HepG2 (cell line): ENCODE measurements at regions not wholly inside any gene's neighbourhood (a gene's known extent, or its start where the extent isn't known, plus 50 kb on each side); places are given as distances from the start of the nearest gene placed in this dataset.

Experiments
- ATAC-seq: fragments of 200-7000 bp; cut with Tn5 transposase; 3 replicates; pipeline ENCODE4 v1.9.1; 2020; ENCODE audit warnings: mild to moderate bottlenecking, moderate library complexity
- BruUV-seq: library from RNA; stranded (reverse); fragments of 400-500 nt; replicated peaks from 2 replicates; lab custom pipeline; 2021; lab: Mats Ljungman, UMichigan
- CTCF ChIA-PET: fragments of 300-600 bp; formaldehyde crosslinking; extraction: SDS; loops from one replicate; lab custom pipeline; 2021; ENCODE audit warnings: low total read pairs, inconsistent platforms, low intra/inter-chr PET ratio; lab: Yijun Ruan, JAX
- POLR2A ChIA-PET: fragments of 350-600 bp; sonication (Branson Sonifier 250); formaldehyde crosslinking; loops from one replicate; lab custom pipeline; 2020; ENCODE audit warnings: antibody characterized with exemption, inconsistent platforms; lab: Yijun Ruan, JAX
- DNase-seq: peaks from one replicate; pipeline ENCODE4 v3.0.0-alpha.2; 2015; ENCODE audit warnings: low spot score
- FAIRE-seq: peaks from 3 replicates; lab custom pipeline; 2011; peaks lifted over from hg19 to GRCh38; lab: Jason Lieb, UNC
- H2AFZ ChIP-seq: one replicate; pipeline ENCODE4 v1.6.1; 2011; ENCODE audit warnings: low read length, inconsistent platforms
- H3K27ac ChIP-seq: fragments of 300-600 bp; 3 replicates; pipeline ENCODE4 v1.8.0; 2011; ENCODE audit warnings: mixed run types, mild to moderate bottlenecking, mixed read lengths, low read length, inconsistent platforms; ENCODE audit not compliant: insufficient read depth; ENCODE audit errors: extremely low read length
- H3K27me3 ChIP-seq, 2 experiments: fragments of 200-600 bp in 1 of 2; 2 replicates in 1 of 2; 3 replicates in 1 of 2; pipeline versions ENCODE4 v1.6.0 to v1.8.0; 2011; ENCODE audit warnings: low read length in 2 of 2, mild to moderate bottlenecking in 2 of 2, moderate library complexity in 2 of 2, inconsistent platforms in 1 of 2; ENCODE audit not compliant: insufficient read depth in 2 of 2, control insufficient read depth in 1 of 2
- H3K36me3 ChIP-seq, 2 experiments: fragments of 200-600 bp in 1 of 2; replicated peaks in 1 of 2; 2 replicates in 1 of 2; 3 replicates in 1 of 2; pipeline versions ENCODE4 v1.5.1 to v1.8.0; 2011; ENCODE audit warnings: low read length in 2 of 2, inconsistent platforms in 1 of 2; ENCODE audit not compliant: insufficient read depth in 2 of 2, control insufficient read depth in 1 of 2
- H3K4me1 ChIP-seq: 2 replicates; pipeline ENCODE4 v1.5.1; 2012; ENCODE audit warnings: low read length, inconsistent platforms; ENCODE audit not compliant: insufficient read depth
- H3K4me2 ChIP-seq: 2 replicates; pipeline ENCODE4 v1.6.0; 2011; ENCODE audit warnings: low read depth, low read length, inconsistent platforms
- H3K4me3 ChIP-seq, 3 experiments: fragments of 200-600 bp in 1 of 3; sonication (generic), shearing (Covaris generic) in 1 of 3; replicated peaks in 1 of 3; 2 replicates each; pipeline ENCODE4 v1.5.1; 2011 to 2016; ENCODE audit warnings: low read length in 3 of 3, inconsistent platforms in 2 of 3, low read depth in 2 of 3, mild to moderate bottlenecking in 2 of 3, control low read depth in 1 of 3, mixed read lengths in 1 of 3; ENCODE audit not compliant: insufficient read depth in 1 of 3
- H3K79me2 ChIP-seq: one replicate; pipeline ENCODE4 v1.6.1; 2011; ENCODE audit warnings: low read length, inconsistent platforms; ENCODE audit not compliant: insufficient read depth
- H3K9ac ChIP-seq: 2 replicates; pipeline ENCODE4 v1.6.0; 2011; ENCODE audit warnings: mild to moderate bottlenecking, low read depth, low read length, inconsistent platforms; ENCODE audit not compliant: insufficient read depth
- H3K9me3 ChIP-seq: 2 replicates; pipeline ENCODE4 v1.5.1; 2012; ENCODE audit warnings: mild to moderate bottlenecking, low read length
- H4K20me1 ChIP-seq: 2 replicates; pipeline ENCODE4 v1.6.0; 2011; ENCODE audit warnings: inconsistent platforms, mild to moderate bottlenecking, low read length, moderate library complexity; ENCODE audit not compliant: insufficient read depth
- DPF2 ChIP-seq: sonication (generic); formaldehyde crosslinking; IDR thresholded peaks from 2 replicates; pipeline ENCODE4 v1.4.0; 2020; ENCODE audit warnings: mild to moderate bottlenecking, low read depth, missing genetic modification reagents, borderline replicate concordance
- FOXA1 ChIP-seq, 2 experiments: fragments of 450-650 bp in 1 of 2; sonication (generic) in 1 of 2; formaldehyde crosslinking in 1 of 2; IDR thresholded peaks; 2 replicates each; pipeline versions ENCODE4 v1.4.0 to v1.6.1; 2016 to 2020; ENCODE audit warnings: missing genetic modification reagents in 1 of 2
- GTF3A ChIP-seq: sonication (generic); formaldehyde crosslinking; conservative IDR thresholded peaks from 2 replicates; pipeline ENCODE4 v1.4.0; 2020; ENCODE audit warnings: mild to moderate bottlenecking, missing genetic modification reagents
- MED1 ChIP-seq: sonication (generic); formaldehyde crosslinking; IDR thresholded peaks from 2 replicates; pipeline ENCODE4 v1.4.0; 2020; ENCODE audit warnings: missing genetic modification reagents
- SMYD3 ChIP-seq: sonication (generic); formaldehyde crosslinking; IDR thresholded peaks from 2 replicates; pipeline ENCODE4 v1.8.1; 2023; ENCODE audit warnings: mild to moderate bottlenecking, missing genetic modification reagents
- SRSF9 ChIP-seq: fragments of 200-400 bp; formaldehyde crosslinking; IDR thresholded peaks from 2 replicates; pipeline ENCODE4 v1.6.1; 2018; ENCODE audit warnings: borderline replicate concordance, mild to moderate bottlenecking, low read depth, low read length; ENCODE audit not compliant: insufficient read depth, poor library complexity, severe bottlenecking
- ZFP62 ChIP-seq: sonication (generic); formaldehyde crosslinking; IDR thresholded peaks from 2 replicates; pipeline ENCODE4 v1.4.0; 2020; ENCODE audit warnings: missing genetic modification reagents
- ZNF282 ChIP-seq: fragments of 450-650 bp; IDR thresholded peaks from 2 replicates; pipeline ENCODE4 v1.6.1; 2018; ENCODE audit not compliant: partially characterized antibody
- ZNF350 ChIP-seq: sonication (generic); formaldehyde crosslinking; IDR thresholded peaks from 2 replicates; pipeline ENCODE4 v1.4.0; 2020; ENCODE audit warnings: mild to moderate bottlenecking, low read depth, missing genetic modification reagents, borderline replicate concordance
- ZNF564 ChIP-seq: sonication (generic); formaldehyde crosslinking; IDR thresholded peaks from 2 replicates; pipeline ENCODE4 v1.8.1; 2023; ENCODE audit warnings: mild to moderate bottlenecking, missing genetic modification reagents
- WGBS: methylation state at CpG from one replicate; pipeline ENCODE4 v1.1.6; 2017; ENCODE audit warnings: low lambda C conversion rate; 5-methylcytosine and 5-hydroxymethylcytosine counted together
- in situ Hi-C: cut with HindIII; loops from 2 replicates; pipeline ENCODE4 v1.10.0; 2017; ENCODE audit warnings: low pct_unique_long_range_greater_than_20kb; ENCODE audit not compliant: extremely low pct_ligation_motif_present
- intact Hi-C: fragments of 100-400 bp; cut with micrococcal nuclease; formaldehyde crosslinking; loops from one replicate; pipeline ENCODE4 v1.10.0; 2022; ENCODE audit not compliant: unreplicated experiment
- TF ChIP-seq, protein P1 (sequence below): sonication (generic); formaldehyde crosslinking; IDR thresholded peaks from 2 replicates; pipeline ENCODE4 v1.4.0; 2020; ENCODE audit warnings: mild to moderate bottlenecking, low read depth, missing genetic modification reagents
- TF ChIP-seq, protein P2 (sequence below): IDR thresholded peaks from 2 replicates; pipeline ENCODE4 v1.6.1; 2016; ENCODE audit warnings: low read depth, borderline replicate concordance
- TF ChIP-seq, protein P3 (sequence below): IDR thresholded peaks from 2 replicates; pipeline ENCODE4 v1.6.1; 2016; ENCODE audit warnings: control low read depth
- TF ChIP-seq, protein P4 (sequence below): sonication (generic); formaldehyde crosslinking; IDR thresholded peaks from 2 replicates; pipeline ENCODE4 v1.4.0; 2020; ENCODE audit warnings: missing genetic modification reagents
- TF ChIP-seq, protein P5 (sequence below): sonication (generic); formaldehyde crosslinking; IDR thresholded peaks from 2 replicates; pipeline ENCODE4 v1.5.0; 2020; ENCODE audit warnings: missing genetic modification reagents, mild to moderate bottlenecking, borderline replicate concordance

DNA sequence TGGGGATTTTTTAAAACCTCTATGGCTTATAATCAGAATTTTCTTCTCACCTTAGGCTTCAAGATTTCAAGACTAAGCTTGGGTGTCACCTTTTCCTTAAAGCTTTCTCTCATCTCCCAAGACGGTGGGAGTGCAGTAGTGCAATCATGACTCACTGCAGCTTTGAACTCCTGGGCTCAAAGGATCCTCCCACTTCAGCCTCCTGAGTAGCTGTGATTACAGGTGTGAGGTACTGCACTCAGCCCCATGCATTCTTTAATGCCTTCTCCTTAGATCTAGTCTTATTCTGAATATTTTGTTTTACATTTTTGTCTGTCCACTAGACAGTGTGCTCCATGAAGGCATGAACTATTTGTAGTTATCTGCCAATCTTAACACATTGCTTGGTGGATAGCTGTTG is 55.7 kb upstream of the FAT3 start:
- no peaks in the 10 kb centered on the region for H4K20me1 ChIP-seq
- POLR2A ChIA-PET, result no interaction called here

DNA sequence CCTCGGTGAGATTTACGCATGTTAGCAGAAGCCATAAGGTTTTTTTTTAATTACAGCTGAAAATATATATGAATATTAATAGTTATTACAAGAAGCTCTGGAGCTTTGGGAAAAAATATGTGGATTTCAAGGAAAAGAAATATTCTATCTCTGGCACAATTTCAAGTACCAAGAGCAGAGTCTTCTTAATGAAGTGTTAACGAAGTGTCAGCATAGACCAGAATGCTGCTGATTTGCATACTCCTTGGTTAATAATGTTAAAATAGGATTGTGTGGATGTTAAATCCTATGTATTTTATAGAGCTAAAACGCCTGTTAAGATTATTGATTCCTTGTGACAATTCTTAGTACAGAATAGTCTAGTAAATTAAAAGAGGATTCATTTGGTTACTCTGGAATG is 57.0 kb upstream of the FAT3 start:
- FAIRE-seq, result no peak
- no peak overlapping the region for H3K4me2 ChIP-seq
- no peaks in the 10 kb centered on the region for H3K4me1 ChIP-seq
- WGBS, result 16% methylated on average over 4 of the region's 4 CpGs
- H4K20me1 ChIP-seq, result no peaks in the 10 kb centered on the region
- no peaks in the 10 kb centered on the region for H3K79me2 ChIP-seq
- no peak overlapping the region for H3K4me3 ChIP-seq
- in situ Hi-C loops, result no loop called here
- DNase-seq, result no peak
- no TSS peak for BruUV-seq
- POLR2A ChIA-PET, result no interaction called here
- no peaks in the 10 kb centered on the region for H3K27me3 ChIP-seq
- H3K36me3 ChIP-seq, result no peaks in the 10 kb centered on the region
- ATAC-seq, result no peak
- intact Hi-C loops, result no loop called here
- H3K9me3 ChIP-seq, result no peaks in the 10 kb centered on the region
- CTCF ChIA-PET, result no interaction called here
- H3K27ac ChIP-seq, result no peak overlapping the region
- no peak overlapping the region for H2AFZ ChIP-seq
- H3K9ac ChIP-seq, result no peak overlapping the region
- no peak for TF ChIP-seq GTF3A
- no peak for TF ChIP-seq SMYD3 (CRISPR knock-in tag)
- TF ChIP-seq ZNF350 (CRISPR knock-in tag), result no peak
- TF ChIP-seq, protein P1, sequence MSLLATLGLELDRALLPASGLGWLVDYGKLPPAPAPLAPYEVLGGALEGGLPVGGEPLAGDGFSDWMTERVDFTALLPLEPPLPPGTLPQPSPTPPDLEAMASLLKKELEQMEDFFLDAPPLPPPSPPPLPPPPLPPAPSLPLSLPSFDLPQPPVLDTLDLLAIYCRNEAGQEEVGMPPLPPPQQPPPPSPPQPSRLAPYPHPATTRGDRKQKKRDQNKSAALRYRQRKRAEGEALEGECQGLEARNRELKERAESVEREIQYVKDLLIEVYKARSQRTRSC (CRISPR knock-in tag), result no peak
- TF ChIP-seq, protein P2, sequence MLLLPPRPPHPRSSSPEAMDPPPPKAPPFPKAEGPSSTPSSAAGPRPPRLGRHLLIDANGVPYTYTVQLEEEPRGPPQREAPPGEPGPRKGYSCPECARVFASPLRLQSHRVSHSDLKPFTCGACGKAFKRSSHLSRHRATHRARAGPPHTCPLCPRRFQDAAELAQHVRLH (CRISPR knock-in tag), result no peak
- TF ChIP-seq, protein P3, sequence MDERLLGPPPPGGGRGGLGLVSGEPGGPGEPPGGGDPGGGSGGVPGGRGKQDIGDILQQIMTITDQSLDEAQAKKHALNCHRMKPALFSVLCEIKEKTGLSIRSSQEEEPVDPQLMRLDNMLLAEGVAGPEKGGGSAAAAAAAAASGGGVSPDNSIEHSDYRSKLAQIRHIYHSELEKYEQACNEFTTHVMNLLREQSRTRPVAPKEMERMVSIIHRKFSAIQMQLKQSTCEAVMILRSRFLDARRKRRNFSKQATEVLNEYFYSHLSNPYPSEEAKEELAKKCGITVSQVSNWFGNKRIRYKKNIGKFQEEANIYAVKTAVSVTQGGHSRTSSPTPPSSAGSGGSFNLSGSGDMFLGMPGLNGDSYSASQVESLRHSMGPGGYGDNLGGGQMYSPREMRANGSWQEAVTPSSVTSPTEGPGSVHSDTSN, result no peak
- TF ChIP-seq, protein P4, sequence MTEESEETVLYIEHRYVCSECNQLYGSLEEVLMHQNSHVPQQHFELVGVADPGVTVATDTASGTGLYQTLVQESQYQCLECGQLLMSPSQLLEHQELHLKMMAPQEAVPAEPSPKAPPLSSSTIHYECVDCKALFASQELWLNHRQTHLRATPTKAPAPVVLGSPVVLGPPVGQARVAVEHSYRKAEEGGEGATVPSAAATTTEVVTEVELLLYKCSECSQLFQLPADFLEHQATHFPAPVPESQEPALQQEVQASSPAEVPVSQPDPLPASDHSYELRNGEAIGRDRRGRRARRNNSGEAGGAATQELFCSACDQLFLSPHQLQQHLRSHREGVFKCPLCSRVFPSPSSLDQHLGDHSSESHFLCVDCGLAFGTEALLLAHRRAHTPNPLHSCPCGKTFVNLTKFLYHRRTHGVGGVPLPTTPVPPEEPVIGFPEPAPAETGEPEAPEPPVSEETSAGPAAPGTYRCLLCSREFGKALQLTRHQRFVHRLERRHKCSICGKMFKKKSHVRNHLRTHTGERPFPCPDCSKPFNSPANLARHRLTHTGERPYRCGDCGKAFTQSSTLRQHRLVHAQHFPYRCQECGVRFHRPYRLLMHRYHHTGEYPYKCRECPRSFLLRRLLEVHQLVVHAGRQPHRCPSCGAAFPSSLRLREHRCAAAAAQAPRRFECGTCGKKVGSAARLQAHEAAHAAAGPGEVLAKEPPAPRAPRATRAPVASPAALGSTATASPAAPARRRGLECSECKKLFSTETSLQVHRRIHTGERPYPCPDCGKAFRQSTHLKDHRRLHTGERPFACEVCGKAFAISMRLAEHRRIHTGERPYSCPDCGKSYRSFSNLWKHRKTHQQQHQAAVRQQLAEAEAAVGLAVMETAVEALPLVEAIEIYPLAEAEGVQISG (CRISPR knock-in tag), result no peak
- TF ChIP-seq FOXA1 (IDR thresholded peaks at IDR 0.05), result no peak
- no peak for TF ChIP-seq FOXA1 (CRISPR knock-in tag; IDR thresholded peaks at IDR 0.05)
- TF ChIP-seq, protein P5, sequence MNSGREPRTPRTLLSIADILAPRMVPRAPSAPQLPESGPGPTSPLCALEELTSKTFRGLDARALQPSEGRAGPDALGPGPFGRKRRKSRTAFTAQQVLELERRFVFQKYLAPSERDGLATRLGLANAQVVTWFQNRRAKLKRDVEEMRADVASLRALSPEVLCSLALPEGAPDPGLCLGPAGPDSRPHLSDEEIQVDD, result no peak
- no peak for TF ChIP-seq SRSF9
- TF ChIP-seq ZNF282, result no peak
- no peak for TF ChIP-seq DPF2 (CRISPR knock-in tag)

More for the DNA sequence above, 55.7 kb upstream of the FAT3 start:
- no peaks in the 10 kb centered on the region for H3K79me2 ChIP-seq
- H3K4me2 ChIP-seq, result no peak overlapping the region
- BruUV-seq, result no TSS peak
- DNase-seq, result no peak
- ATAC-seq, result no peak
- no peak overlapping the region for H3K9ac ChIP-seq
- no peaks in the 10 kb centered on the region for H3K36me3 ChIP-seq
- no peak overlapping the region for H2AFZ ChIP-seq
- FAIRE-seq, result no peak
- no peaks in the 10 kb centered on the region for H3K27me3 ChIP-seq
- no peak overlapping the region for H3K4me3 ChIP-seq
- WGBS, result 5% methylated on average over 1 of the region's 1 CpG
- CTCF ChIA-PET, result no interaction called here
- H3K27ac ChIP-seq, result no peak overlapping the region
- TF ChIP-seq ZNF564 (CRISPR knock-in tag), result no peak
- no peak for TF ChIP-seq MED1 (CRISPR knock-in tag)
- no peak for TF ChIP-seq ZFP62 (CRISPR knock-in tag)
- no peaks in the 10 kb centered on the region for H3K4me1 ChIP-seq
- intact Hi-C loops (no loop called here), in situ Hi-C loops (no loop called here)
- H3K9me3 ChIP-seq, result no peaks in the 10 kb centered on the region
